Posterior vena cava (tissue), 2 donors: ENCODE measurements at regions not wholly inside any gene's neighbourhood (a gene's known extent, or its start where the extent isn't known, plus 50 kb on each side); places are given as distances from the start of the nearest gene placed in this dataset.
"Not testable (repeated sequence)": the region's sequence is repeated elsewhere in the genome, so short reads cannot be mapped to it uniquely, and the experiment has no call there.

ENCODE experiments used
- DNase-seq: peaks from one replicate; pipeline ENCODE4 v3.0.0-alpha.2; 2020; ENCODE audit warnings: low spot score
- intact Hi-C, 2 donors: fragments of 100-400 bp; cut with DNase I; formaldehyde crosslinking; loops; one replicate each; pipeline versions ENCODE4 v1.14.1 to v1.14.2; 2022 to 2023
- donor health status: DM: yes; HTN: yes; CAD: no.
- donor health status: DM: yes; HTN: yes; CAD: no.

DNA sequence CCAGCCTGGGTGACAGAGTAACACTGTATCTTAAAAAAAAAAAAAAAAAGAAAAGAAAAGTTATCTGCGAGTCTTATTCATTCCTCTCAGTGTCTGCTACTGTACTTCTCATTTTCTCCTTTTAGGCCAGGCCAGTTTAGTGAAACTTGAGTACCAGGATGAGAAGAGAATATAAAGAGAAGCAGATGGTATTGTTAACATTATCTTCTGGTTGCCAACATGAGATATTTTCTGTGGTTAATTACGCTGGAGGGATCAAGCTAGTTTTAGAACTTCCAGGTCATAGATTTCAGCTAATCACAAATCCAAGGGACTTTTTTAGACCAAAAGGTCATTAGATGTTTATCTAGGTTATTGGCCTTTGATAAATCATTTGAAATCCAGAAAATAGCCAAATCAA is 252.6 kb upstream of the SMIM30 start:
- DNase-seq = no peak
- intact Hi-C loops = no loop called here

- intact Hi-C loops = no loop called here
- DNase-seq = no peak
Measured at GRCh38 chr7:113368256-113368655, 249.9 kb upstream of the SMIM30 start.

GRCh38 chr7:113367041-113367586 is 248.8 kb upstream of the SMIM30 start:
- intact Hi-C loops = no loop called here
- no peak for DNase-seq

- DNase-seq = no peak
- intact Hi-C loops = no loop called here
Measured at GRCh38 chr7:113366122-113366521, 247.8 kb upstream of the SMIM30 start.

DNA sequence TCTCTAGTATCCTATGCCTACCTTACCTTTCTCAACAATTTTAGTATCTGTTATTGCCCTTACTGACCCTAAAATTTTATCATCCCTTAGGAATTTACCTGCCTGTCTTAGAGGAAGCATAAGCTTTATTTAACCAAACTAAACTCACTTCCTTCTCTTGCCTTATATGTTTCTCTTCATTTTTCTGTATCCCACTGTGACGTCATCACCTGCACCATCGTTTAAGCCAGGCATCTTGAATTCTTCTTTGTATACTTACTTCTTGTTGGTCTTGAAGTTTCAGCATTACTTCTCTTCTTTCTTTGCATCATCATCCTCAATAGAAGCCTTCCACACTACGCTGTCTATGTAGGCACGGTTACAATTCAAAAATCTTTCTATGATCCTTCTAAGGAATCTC is 231.0 kb upstream of the SMIM30 start:
- intact Hi-C loops = no loop called here
- no peak for DNase-seq

- DNase-seq = no peak
- intact Hi-C loops = no loop called here
Measured at GRCh38 chr7:113339661-113340060, 221.3 kb upstream of the SMIM30 start.

- intact Hi-C loops = no loop called here
- no peak for DNase-seq
Measured at GRCh38 chr7:113338071-113338696, 219.8 kb upstream of the SMIM30 start.

DNA sequence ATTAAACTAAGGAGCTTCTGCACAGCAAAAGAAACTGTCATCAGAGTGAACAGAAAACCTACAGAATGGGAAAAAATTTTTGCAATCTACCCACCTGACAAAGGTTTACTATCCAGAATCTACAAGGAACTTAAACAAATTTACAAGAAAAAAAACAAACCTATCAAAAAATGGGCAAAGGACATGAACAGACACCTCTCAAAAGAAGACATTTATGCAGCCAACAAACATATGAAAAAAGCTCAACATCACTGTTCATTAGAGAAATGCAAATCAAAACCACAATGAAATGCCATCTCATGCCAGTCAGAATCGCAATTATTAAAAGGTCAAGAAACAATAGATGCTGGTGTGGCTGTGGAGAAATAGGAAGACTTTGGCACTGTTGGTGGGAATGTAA is 218.5 kb upstream of the SMIM30 start:
- intact Hi-C loops = not testable (repeated sequence)

GRCh38 chr7:113331155-113331898 is 213.0 kb upstream of the SMIM30 start:
- intact Hi-C loops = no loop called here
- DNase-seq = peak; percentile 52

More for the DNA sequence above, 218.5 kb upstream of the SMIM30 start:
- DNase-seq = not testable (repeated sequence)

DNA sequence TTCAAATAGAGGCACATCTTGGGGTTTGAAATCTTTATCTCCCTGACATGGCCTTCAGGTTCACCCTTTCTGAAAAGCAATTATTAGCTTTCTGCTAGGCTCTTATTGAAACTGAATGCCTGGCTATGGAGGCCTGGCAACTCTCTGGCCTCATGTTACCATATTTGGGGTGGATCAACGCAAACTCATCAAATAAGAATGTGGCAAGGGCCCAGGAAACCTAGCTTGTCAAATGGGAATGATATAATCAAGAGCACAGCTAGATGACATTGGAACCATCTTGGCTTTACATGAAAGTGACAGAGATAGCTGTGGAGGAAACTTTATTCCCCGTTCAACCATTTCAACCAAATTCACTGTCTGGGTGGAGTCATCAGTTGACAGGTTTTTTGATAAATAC is 202.8 kb upstream of the SMIM30 start:
- intact Hi-C loops = no loop called here
- DNase-seq = no peak

GRCh38 chr7:113320419-113320818 is 202.1 kb upstream of the SMIM30 start:
- intact Hi-C loops = no loop called here
- no peak for DNase-seq

DNA sequence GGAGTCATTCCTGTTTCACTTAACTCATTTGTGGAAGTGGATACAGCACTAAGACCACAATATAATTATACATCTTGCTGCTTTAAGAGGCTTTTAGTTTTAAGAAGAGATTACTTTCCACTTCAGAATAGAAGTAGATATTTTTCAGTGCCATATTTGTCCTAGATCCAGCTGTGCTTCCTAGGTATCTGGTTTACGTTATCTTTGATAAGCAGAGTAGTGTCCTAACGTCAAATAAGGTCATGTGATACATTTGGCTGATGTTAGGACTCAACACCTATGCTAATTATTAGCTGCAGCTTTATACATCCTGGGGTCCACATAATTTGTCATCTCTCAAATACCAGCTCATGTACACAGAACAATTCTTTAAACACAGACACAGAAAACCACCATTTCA is 196.2 kb upstream of the SMIM30 start:
- intact Hi-C loops = no loop called here
- no peak for DNase-seq

DNA sequence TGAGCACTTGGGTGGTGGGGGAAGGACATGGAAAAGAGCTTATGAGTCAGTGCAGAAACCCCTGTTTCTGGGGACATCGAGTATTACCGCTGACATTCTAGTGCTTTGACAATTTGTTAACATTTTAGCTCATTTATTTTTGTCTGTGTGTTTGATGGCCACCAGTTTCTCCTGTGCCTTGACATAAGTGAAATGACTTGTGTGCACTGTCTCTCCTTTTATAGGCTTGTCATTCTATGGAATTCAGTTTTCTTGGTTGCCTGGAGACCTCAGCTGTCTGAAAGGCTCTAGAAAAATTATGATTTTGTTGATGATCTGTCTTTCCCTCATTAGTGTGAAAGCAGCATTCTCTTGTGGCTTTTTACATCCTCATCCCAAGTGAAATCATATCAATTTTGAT is 190.0 kb upstream of the SMIM30 start:
- no peak for DNase-seq
- intact Hi-C loops = no loop called here

DNA sequence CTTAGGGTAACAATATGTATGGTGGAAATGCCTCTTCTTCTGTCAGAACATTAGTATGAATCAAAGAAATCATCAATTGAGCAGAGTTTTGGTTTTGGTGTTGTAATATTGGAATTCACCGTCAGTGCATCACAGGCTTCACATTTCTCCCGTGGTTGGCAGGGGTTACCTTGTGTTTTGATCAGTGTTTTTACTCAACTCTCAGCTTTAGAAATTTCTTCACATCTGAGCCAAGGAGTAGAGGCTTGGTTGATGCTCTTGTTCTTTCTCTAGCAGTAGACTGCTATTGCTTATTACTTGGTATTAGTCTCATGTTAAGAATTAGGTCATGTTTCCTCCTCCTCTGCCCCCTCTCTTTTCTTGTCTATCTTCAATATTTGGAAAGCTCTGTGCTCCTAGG is 188.8 kb upstream of the SMIM30 start:
- no peak for DNase-seq
- intact Hi-C loops = no loop called here

DNA sequence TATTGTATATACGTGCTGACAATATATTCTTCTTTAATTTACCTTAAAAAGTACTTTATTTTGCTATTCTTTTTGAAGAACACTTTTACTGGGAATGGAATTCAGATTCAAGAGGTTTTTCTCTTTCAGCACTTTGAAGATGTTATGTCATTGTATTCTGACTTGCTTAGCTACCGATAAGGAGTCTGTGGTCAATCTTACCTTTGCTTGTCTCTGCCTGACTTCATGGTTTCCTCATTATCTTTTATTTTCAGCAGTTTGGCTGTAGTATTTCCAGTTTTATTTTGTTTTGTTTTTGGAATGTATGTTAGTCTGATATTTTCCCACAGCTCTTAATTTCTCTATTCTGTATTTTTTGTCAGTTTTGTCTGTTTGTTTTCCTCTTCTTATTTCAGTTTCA is 187.9 kb upstream of the SMIM30 start:
- no peak for DNase-seq
- intact Hi-C loops = no loop called here

DNA sequence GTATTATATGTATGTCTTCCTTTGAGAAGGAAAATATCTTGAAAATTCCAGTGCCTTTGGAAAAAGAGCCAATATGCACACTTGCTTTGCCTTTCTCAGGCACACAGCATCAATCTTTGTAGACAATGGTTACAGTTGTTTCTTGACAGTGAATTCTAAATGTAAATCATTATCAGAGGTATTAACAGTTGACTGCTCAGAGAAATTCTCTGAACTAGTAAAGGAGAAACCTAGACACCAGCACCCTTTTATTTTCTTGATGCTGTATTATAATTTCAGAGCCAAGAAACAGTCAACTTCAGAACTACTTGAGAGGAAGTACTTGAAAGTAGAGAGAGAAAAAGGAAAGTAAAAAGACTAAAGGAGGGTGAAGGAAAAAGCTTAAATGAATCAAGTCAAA is 185.8 kb upstream of the SMIM30 start:
- no peak for DNase-seq
- intact Hi-C loops = no loop called here

- intact Hi-C loops = not testable (repeated sequence)
Measured at GRCh38 chr7:113303388-113303787, 185.0 kb upstream of the SMIM30 start.

GRCh38 chr7:113301983-113302382 is 183.6 kb upstream of the SMIM30 start:
- intact Hi-C loops = no loop called here
- DNase-seq = no peak

More at GRCh38 chr7:113303388-113303787, 185.0 kb upstream of the SMIM30 start:
- DNase-seq = not testable (repeated sequence)

DNA sequence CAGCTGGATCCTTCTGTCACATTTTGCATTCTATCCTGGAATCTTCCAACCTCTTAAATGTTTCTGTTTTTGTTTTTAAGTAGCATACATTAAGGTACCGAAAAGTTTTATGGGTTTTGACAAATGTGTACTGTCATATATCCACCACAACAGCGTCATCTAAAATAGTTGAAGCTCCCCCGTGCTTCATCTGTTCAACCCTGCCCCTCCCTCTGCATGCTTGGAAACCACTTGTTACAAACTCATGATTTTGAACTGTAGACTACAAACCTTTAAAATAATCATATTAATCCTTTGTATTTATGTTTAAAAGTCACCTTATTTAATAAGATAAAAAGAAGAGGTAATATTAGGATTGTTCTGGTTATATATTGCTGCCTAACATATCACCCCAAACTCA is 182.8 kb upstream of the SMIM30 start:
- DNase-seq = no peak
- intact Hi-C loops = no loop called here

- intact Hi-C loops = no loop called here
- no peak for DNase-seq
Measured at GRCh38 chr7:113299748-113300147, 181.4 kb upstream of the SMIM30 start.

- intact Hi-C loops = no loop called here
- DNase-seq = no peak
Measured at GRCh38 chr7:113298501-113298900, 180.1 kb upstream of the SMIM30 start.
